ENCODE measurements at regions not wholly inside any gene's neighbourhood (a gene's known extent, or its start where the extent isn't known, plus 50 kb on each side); places are given as distances from the start of the nearest gene placed in this dataset.

GRCh38 chr18:38611036-38611964 is 1045.7 kb upstream of the CELF4 start:
- Histone ChIP-seq H3K4me3 (ENCODE audit: low read depth, low read length) (no peak overlapping the region), H3K36me3 (ENCODE audit: control insufficient read depth, insufficient read depth, low read length) (no peaks in the 10 kb centered on the region), H3K27me3 (ENCODE audit: control insufficient read depth, insufficient read depth, low read length) (no peaks in the 10 kb centered on the region)
- no peak for TF ChIP-seq CTCF (IDR thresholded peaks at IDR 0.05; ENCODE audit: insufficient read depth, low read length, severe bottlenecking)
- DNase-seq (ENCODE audit: low read depth) (no peak), FAIRE-seq (no peak)

GRCh38 chr18:38606841-38607240 is 1041.2 kb upstream of the CELF4 start:
- Histone ChIP-seq H3K36me3 (ENCODE audit: control insufficient read depth, insufficient read depth, low read length) (no peaks in the 10 kb centered on the region), H3K27me3 (ENCODE audit: control insufficient read depth, insufficient read depth, low read length) (no peaks in the 10 kb centered on the region), H3K4me3 (ENCODE audit: low read depth, low read length) (no peak overlapping the region)
- no peak for TF ChIP-seq CTCF (IDR thresholded peaks at IDR 0.05; ENCODE audit: insufficient read depth, low read length, severe bottlenecking)
- FAIRE-seq (no peak), DNase-seq (ENCODE audit: low read depth) (no peak)

GRCh38 chr18:38602341-38602740 is 1036.7 kb upstream of the CELF4 start:
- TF ChIP-seq CTCF (IDR thresholded peaks at IDR 0.05; ENCODE audit: insufficient read depth, low read length, severe bottlenecking), result no peak
- DNase-seq (ENCODE audit: low read depth), result peak; percentile 12
- no peak for FAIRE-seq
- Histone ChIP-seq H3K4me3 (ENCODE audit: low read depth, low read length) (no peak overlapping the region), H3K36me3 (ENCODE audit: control insufficient read depth, insufficient read depth, low read length) (no peaks in the 10 kb centered on the region), H3K27me3 (ENCODE audit: control insufficient read depth, insufficient read depth, low read length) (no peaks in the 10 kb centered on the region)

- no peaks in the 10 kb centered on the region for H3K36me3 ChIP-seq (ENCODE audit: control insufficient read depth, insufficient read depth, low read length)
- FAIRE-seq (no peak), DNase-seq (ENCODE audit: low read depth) (no peak)
- H3K27me3 ChIP-seq (ENCODE audit: control insufficient read depth, insufficient read depth, low read length), result no peaks in the 10 kb centered on the region
- H3K4me3 ChIP-seq (ENCODE audit: low read depth, low read length), result no peak overlapping the region
- no peak for TF ChIP-seq CTCF (IDR thresholded peaks at IDR 0.05; ENCODE audit: insufficient read depth, low read length, severe bottlenecking)
Observed at GRCh38 chr18:38587571-38587970, 1022.0 kb upstream of the CELF4 start.

- TF ChIP-seq CTCF (IDR thresholded peaks at IDR 0.05; ENCODE audit: insufficient read depth, low read length, severe bottlenecking), result no peak
- FAIRE-seq, result no peak
- Histone ChIP-seq H3K27me3 (ENCODE audit: control insufficient read depth, insufficient read depth, low read length) (no peaks in the 10 kb centered on the region), H3K4me3 (ENCODE audit: low read depth, low read length) (no peak overlapping the region), H3K36me3 (ENCODE audit: control insufficient read depth, insufficient read depth, low read length) (no peaks in the 10 kb centered on the region)
- no peak for DNase-seq (ENCODE audit: low read depth)
Observed at GRCh38 chr18:38586327-38586726, 1020.7 kb upstream of the CELF4 start.

Data from bronchial epithelial cell (primary cell).